ENCODE measurements at regions not wholly inside any gene's neighbourhood (a gene's known extent, or its start where the extent isn't known, plus 50 kb on each side); places are given as distances from the start of the nearest gene placed in this dataset.

GRCh38 chr2:2762913-2763312, 431.8 kb upstream of the MYT1L start:
- TF ChIP-seq CTCF (IDR thresholded peaks at IDR 0.05) (no peak), POLR2A (IDR thresholded peaks at IDR 0.05) (no peak)
